ENCODE measurements at regions not wholly inside any gene's neighbourhood (a gene's known extent, or its start where the extent isn't known, plus 50 kb on each side); places are given as distances from the start of the nearest gene placed in this dataset.

- Histone ChIP-seq H3K27me3 (ENCODE audit: control insufficient read depth, insufficient read depth, low read length) (no peaks in the 10 kb centered on the region), H2BK120ac (ENCODE audit: low read depth, low read length) (no peak overlapping the region), H3K14ac (replicated peaks; ENCODE audit: low read depth, low read length) (no peak overlapping the region), H3K9me1 (ENCODE audit: insufficient read depth, low read length) (no peaks in the 10 kb centered on the region), H2BK20ac (ENCODE audit: low read depth, low read length) (no peak overlapping the region), H3K9me3 (ENCODE audit: control insufficient read depth, insufficient read depth, low read length) (no peaks in the 10 kb centered on the region), H4K91ac (ENCODE audit: insufficient read depth, low read depth, low read length) (no peak overlapping the region), H3K4me2 (ENCODE audit: low read depth, low read length) (no peak overlapping the region), H3K4ac (ENCODE audit: low read depth, low read length) (no peak overlapping the region), H4K20me1 (ENCODE audit: insufficient read depth, low read length) (no peaks in the 10 kb centered on the region), H3K4me1 (ENCODE audit: control insufficient read depth, insufficient read depth, low read length) (no peaks in the 10 kb centered on the region), H2AK9ac (replicated peaks; ENCODE audit: low read depth, low read length, poor library complexity) (no peak overlapping the region), H3K4me3 (ENCODE audit: insufficient read depth, low read depth, low read length) (no peak overlapping the region), H2AK5ac (ENCODE audit: low read depth, low read length) (no peak overlapping the region), H3K23ac (ENCODE audit: low read depth, low read length) (no peak overlapping the region), H3K56ac (ENCODE audit: extremely low read depth, insufficient read depth, low read length) (no peak overlapping the region), H2BK15ac (ENCODE audit: low read depth, low read length) (no peak overlapping the region), H3K27ac (ENCODE audit: insufficient read depth, low read length) (no peak overlapping the region), H3K18ac (ENCODE audit: low read depth, low read length) (no peak overlapping the region), H3K9ac (ENCODE audit: low read depth, low read length) (no peak overlapping the region), H2AFZ (replicated peaks; ENCODE audit: low read length, poor library complexity) (no peak overlapping the region), H3K79me1 (ENCODE audit: low read depth in 1 of 2, low read length in 2 of 2) (no peaks in the 10 kb centered on the region), H4K8ac (ENCODE audit: low read depth in 2 of 2, low read length in 2 of 2) (no peak overlapping the region), H3K36me3 (ENCODE audit: control insufficient read depth, insufficient read depth, low read length) (no peaks in the 10 kb centered on the region), H4K5ac (ENCODE audit: low read depth, low read length) (no peak overlapping the region), H2BK5ac (ENCODE audit: low read depth, low read length, poor library complexity, severe bottlenecking) (no peak overlapping the region)
- ChIA-PET POLR2A (ENCODE audit: unreplicated experiment) (no interaction called here), CTCF (no interaction called here)
- no CpG with 5 or more reads among the region's 5 CpGs for WGBS, 2 experiments (ENCODE audit: extremely low coverage in 2 of 2, insufficient read length in 1 of 2)
- ATAC-seq (ENCODE audit: low read depth) (no peak), DNase-seq (no peak)
- BruUV-seq (replicated peaks): no TSS peak
- TF ChIP-seq POLR2A (IDR thresholded peaks at IDR 0.05; ENCODE audit: low read depth, low read length) (no peak), RFX5 (IDR thresholded peaks at IDR 0.05; ENCODE audit: low read depth, low read length) (no peak), MXI1 (IDR thresholded peaks at IDR 0.05; ENCODE audit: borderline replicate concordance, low read depth, low read length) (no peak), MAZ (IDR thresholded peaks at IDR 0.05; ENCODE audit: borderline replicate concordance, low read depth, low read length) (no peak), BHLHE40 (IDR thresholded peaks at IDR 0.05; ENCODE audit: low read depth, low read length) (no peak)
- in situ Hi-C loops (cut with MboI; ENCODE audit: low sequenced_read_pairs): no loop called here
- dilution Hi-C loops (cut with HindIII; ENCODE audit: low sequenced_read_pairs, unreplicated experiment): no loop called here
- intact Hi-C loops (cut with micrococcal nuclease): no loop called here
Measured at GRCh38 chr7:118573085-118573484, 348.6 kb downstream of the ANKRD7 start.

Data from IMR-90 (cell line).